ENCODE measurements at regions not wholly inside any gene's neighbourhood (a gene's known extent, or its start where the extent isn't known, plus 50 kb on each side); places are given as distances from the start of the nearest gene placed in this dataset.

- Histone ChIP-seq H3K4me3 (replicated peaks in 1 of 2; ENCODE audit: low read depth in 1 of 2, low read length in 2 of 2) (no peak overlapping the region), H2AFZ (ENCODE audit: low read depth, low read length, poor library complexity, severe bottlenecking) (no peak overlapping the region), H3K4me1 (ENCODE audit: control insufficient read depth in 1 of 2, insufficient read depth in 2 of 2, low read length in 2 of 2) (no peaks in the 10 kb centered on the region), H3K9me3 (ENCODE audit: control insufficient read depth in 1 of 2, insufficient read depth in 1 of 2, low read depth in 1 of 2, low read length in 2 of 2) (no peaks in the 10 kb centered on the region), H3K79me2 (ENCODE audit: insufficient read depth, low read length) (no peaks in the 10 kb centered on the region), H3K36me3 (ENCODE audit: control insufficient read depth in 1 of 2, insufficient read depth in 2 of 2, low read length in 2 of 2) (no peaks in the 10 kb centered on the region), H4K20me1 (ENCODE audit: insufficient read depth) (no peaks in the 10 kb centered on the region), H3K4me2 (ENCODE audit: low read length) (no peak overlapping the region), H3K9ac (ENCODE audit: low read length) (no peak overlapping the region), H3K9me2 (ENCODE audit: insufficient read depth) (no peaks in the 10 kb centered on the region), H3K27me3 (ENCODE audit: insufficient read depth, low read length) (peaks cover 28% of the 10 kb centered on the region), H3K27ac (ENCODE audit: low read depth, low read length) (no peak overlapping the region)
- DNase-seq (ENCODE audit: low read depth, low spot score) (no peak), ATAC-seq (no peak)
- ChIA-PET RAD21 (ENCODE audit: low non-redundant PET in 1 of 2, low total read pairs in 2 of 2, uncharacterized antibody in 2 of 2, unreplicated experiment in 2 of 2) (no interaction called here), POLR2A (no interaction called here), CTCF (no interaction called here)
- no TSS peak for BruUV-seq (replicated peaks)
- intact Hi-C loops (cut with micrococcal nuclease): no loop called here
- TF ChIP-seq ZFX (IDR thresholded peaks at IDR 0.05): no peak
- TF ChIP-seq MAX (IDR thresholded peaks at IDR 0.05): no peak
- no peak for TF ChIP-seq SRF (IDR thresholded peaks at IDR 0.05; ENCODE audit: low read depth)
- TF ChIP-seq SIN3A (IDR thresholded peaks at IDR 0.05; ENCODE audit: low read depth): no peak
- TF ChIP-seq ELF1 (IDR thresholded peaks at IDR 0.05; ENCODE audit: borderline replicate concordance, low read depth): no peak
- no peak for TF ChIP-seq POLR2AphosphoS5 (IDR thresholded peaks at IDR 0.05; ENCODE audit: low read depth, low read length)
- no peak for TF ChIP-seq ZBTB33 (IDR thresholded peaks at IDR 0.05; ENCODE audit: extremely low read depth, insufficient replicate concordance, low read length)
- no peak for TF ChIP-seq CTCF (IDR thresholded peaks at IDR 0.05 in 2 of 3, conservative IDR thresholded peaks at IDR 0.05 in 1 of 3; ENCODE audit: borderline replicate concordance in 1 of 3, insufficient read depth in 1 of 3, low read depth in 2 of 3, low read length in 2 of 3)
- TF ChIP-seq EGR1 (IDR thresholded peaks at IDR 0.05; ENCODE audit: low read depth): no peak
- TF ChIP-seq ZNF274 (IDR thresholded peaks at IDR 0.05; ENCODE audit: low read depth, low read length): no peak
- no peak for TF ChIP-seq YY1 (IDR thresholded peaks at IDR 0.05; ENCODE audit: extremely low read depth, insufficient replicate concordance, low read depth, low read length)
- no peak for TF ChIP-seq ATF3 (IDR thresholded peaks at IDR 0.05)
- TF ChIP-seq TCF7L2 (IDR thresholded peaks at IDR 0.05; ENCODE audit: borderline replicate concordance, extremely low read depth, insufficient read depth, insufficient read length): no peak
- TF ChIP-seq REST (IDR thresholded peaks at IDR 0.05; ENCODE audit: low read depth): no peak
- no peak for TF ChIP-seq POLR2A (IDR thresholded peaks at IDR 0.05; ENCODE audit: borderline replicate concordance, extremely low read depth, insufficient read depth, insufficient read length)
- no peak for TF ChIP-seq EZH2phosphoT487 (IDR thresholded peaks at IDR 0.05; ENCODE audit: borderline replicate concordance)
- TF ChIP-seq FOSL1 (IDR thresholded peaks at IDR 0.05; ENCODE audit: low read depth): no peak
- no peak for TF ChIP-seq JUND (IDR thresholded peaks at IDR 0.05)
- TF ChIP-seq CEBPB (IDR thresholded peaks at IDR 0.05; ENCODE audit: low read depth): no peak
- no peak for TF ChIP-seq SP1 (IDR thresholded peaks at IDR 0.05; ENCODE audit: low read depth)
Observed at GRCh38 chr3:10575601-10576160, 70.3 kb upstream of the ATP2B2 start.

All from HCT116 (cell line).